NCI-H187 (cell line): ENCODE measurements at regions not wholly inside any gene's neighbourhood (a gene's known extent, or its start where the extent isn't known, plus 50 kb on each side); places are given as distances from the start of the nearest gene placed in this dataset.
"Not testable (repeated sequence)": the region's sequence is repeated elsewhere in the genome, so short reads cannot be mapped to it uniquely, and the experiment has no call there.

Experiments used
- DNase-seq, 2 experiments: peaks; one replicate each; lab custom pipeline; 2025; lab: John Stamatoyannopoulos, UW

DNA sequence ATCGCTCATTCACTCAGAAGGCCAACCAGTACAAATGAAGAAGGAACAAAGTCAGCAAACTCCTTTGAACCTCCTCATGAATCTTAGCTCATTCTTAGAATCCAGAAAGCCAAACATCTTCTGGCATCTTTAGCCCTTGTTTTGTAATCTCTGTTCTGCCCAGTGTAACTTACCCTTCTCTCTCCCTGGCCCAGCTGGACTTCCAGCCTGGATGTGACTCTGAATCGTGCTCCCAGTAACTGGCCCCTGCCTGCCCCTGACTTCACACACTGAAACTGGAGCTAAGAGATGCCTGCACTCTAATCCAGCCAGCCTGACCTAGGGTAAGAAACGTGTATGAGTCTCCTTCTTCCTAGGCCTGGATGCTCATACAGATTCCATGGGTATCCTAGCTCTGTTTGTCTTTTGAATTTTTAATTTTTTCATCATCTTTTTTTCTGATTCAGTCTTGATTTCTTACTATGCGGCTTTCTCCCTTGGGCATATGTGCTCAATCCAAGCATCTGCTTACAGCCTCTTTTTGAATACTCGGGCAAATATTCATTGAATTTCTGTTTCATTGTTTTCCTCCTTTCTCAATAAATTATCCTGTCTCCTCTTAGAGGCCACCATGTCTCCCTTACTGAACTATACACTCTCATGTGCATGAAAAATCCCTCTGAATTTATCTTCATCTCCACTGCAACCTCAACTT, 845.6 kb upstream of the AUTS2 start:
- DNase-seq = no peak

DNA sequence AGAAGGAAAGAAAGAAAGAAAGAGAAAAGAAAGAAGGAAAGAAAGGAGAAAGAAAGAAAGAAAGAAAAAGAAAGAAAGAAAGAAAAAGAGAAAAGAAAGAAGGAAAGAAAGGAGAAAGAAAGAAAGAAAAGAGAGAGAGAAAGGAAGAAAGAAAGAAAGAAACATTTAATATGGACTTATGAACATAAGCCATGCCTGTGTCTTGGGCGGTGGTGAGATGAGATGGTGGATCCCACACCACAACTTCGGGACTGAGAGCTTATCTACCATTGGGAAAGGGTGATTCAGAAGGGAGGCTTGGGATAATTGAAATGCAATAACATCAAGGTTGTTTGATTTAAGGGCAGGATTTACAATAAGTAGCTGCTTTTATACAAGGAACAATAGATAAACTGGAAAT, 843.9 kb upstream of the AUTS2 start:
- DNase-seq = no peak

DNA sequence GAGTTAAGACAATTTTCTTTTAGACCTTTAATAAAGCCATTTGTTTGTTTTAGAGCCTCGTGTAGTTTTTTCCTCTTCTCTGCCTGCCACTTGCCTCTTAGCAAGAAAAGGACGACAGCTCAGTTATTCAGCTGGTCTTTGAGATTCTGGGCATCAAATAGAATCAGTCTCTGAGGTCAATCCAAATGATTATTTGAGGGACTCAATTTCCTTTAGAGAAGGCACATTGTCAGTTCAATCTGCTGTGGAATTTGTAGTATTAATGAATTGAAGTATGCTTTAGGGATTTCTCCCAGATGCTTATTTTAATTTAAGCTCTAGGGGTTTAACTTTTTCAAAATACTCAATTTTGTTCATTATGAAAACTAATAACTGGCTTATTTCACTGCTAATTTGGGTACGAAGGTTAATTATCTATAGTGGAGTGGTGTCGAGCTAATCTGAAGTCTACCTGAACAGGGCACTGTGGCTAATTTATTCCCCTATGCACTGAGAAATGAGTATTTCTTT, 841.2 kb upstream of the AUTS2 start:
- DNase-seq = no peak

DNA sequence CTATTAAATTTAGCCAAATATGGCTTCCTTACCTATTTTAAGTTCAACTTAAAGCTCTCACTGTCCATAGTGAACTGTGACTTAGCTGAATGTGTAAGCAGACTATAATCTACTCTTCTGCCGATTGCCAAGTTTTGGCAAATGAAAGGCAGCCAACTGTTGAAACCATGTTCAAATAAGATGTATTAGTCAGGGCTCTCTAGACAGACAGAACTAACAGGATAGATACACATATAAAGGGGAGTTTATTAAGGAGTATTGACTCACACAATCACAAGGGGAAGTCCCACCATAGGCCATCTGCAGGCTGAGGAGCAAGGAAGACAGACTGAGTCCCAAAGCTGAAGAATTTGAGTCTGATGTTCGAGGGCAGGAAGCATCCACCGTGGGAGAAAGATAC, 837.7 kb upstream of the AUTS2 start:
- no peak for DNase-seq

DNA sequence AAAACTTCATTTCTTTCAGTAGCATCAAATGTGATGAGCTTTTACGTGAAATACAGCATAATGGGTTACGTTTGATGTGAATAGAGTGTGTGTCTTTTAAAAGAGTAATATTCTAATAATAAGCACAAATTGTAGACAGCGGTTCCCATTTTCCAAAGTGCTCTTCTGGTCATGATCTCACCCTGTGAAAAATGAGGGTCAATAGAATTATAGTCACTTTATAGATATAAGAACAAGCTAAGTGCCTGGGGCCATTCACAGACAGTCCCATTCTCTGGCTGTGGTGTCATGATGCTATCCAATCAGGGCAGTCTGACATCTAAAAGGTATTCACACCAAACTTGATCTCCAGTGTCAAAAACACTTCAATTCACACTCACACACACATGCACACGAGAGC, 830.8 kb upstream of the AUTS2 start:
- DNase-seq = no peak

DNA sequence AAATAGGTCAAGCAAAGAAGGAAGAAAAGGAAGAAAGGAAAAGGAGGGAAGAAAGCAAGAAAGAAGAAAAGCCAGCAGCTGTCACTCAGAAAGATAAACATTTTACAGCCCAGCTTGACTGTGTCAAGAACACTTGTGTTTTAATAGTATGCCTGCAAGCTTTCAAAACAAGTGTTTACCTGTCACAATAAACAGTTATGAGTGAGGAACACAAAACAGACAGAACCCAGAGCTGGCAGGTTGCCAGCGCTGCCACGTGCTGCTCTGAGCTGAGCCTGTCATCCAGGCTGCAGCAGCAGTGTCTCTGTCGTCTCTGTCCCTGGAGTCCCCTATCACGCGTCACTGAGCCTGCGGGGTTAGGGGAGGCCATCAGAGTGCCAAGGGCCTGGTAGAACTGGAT, 827.6 kb upstream of the AUTS2 start:
- DNase-seq = peak; percentile 73 to 80

DNA sequence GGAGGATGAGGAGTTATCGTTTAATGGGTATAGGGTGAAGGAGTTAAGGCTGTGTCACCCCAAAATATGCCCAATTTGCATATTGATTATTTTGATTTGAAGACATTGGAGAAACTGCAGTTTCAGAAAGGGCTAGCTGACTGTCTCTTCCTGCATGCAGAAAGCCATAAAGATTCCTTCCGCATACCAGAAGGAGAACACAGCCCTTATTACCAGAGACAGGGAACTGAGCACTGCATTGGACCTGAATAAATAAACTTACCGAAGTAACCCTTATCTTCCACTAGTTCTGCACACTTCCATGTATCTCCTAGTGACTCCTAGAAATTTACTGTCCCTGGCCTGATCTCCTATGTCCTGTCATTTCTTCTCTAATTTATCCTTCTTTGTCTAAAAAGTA, 821.9 kb upstream of the AUTS2 start:
- DNase-seq = no peak

DNA sequence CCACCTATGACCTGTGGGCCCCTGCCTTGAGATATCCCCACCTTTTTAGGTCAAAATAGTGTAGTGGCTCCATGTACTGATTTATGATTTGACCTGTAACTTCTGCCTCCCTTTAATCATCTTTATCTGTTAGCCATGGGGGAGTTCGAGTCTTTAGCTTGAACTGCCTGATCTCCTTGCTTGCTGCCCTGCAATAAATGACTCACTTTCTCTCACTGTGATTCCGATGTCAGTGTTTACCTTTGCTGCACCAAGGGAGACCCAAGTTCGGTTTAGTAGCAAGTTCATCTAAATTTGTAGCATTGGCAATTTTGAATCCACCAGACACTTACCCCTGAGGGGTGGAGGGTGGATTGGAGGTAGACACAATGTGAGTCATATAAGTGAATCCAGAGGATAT, 814.6 kb upstream of the AUTS2 start:
- no peak for DNase-seq

DNA sequence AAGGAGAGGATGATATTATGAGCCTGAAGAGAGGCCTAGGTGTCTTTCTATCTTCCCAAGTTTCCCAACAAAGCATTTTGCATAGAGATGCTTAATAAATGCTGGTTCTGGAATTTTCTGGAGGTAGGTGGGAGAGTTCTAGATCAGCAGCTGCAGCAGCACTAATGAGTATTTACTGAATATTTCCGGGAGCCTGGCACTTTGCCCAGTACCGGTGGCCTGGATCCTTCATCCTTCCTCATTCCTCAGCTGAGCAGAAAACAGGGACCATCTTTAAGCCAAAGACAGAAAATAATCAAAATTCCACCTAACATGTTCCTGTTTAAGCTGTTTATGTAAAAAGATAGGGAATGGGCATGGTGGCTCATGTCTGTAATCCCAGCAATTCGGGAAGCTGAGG, 813.2 kb upstream of the AUTS2 start:
- DNase-seq = no peak

DNA sequence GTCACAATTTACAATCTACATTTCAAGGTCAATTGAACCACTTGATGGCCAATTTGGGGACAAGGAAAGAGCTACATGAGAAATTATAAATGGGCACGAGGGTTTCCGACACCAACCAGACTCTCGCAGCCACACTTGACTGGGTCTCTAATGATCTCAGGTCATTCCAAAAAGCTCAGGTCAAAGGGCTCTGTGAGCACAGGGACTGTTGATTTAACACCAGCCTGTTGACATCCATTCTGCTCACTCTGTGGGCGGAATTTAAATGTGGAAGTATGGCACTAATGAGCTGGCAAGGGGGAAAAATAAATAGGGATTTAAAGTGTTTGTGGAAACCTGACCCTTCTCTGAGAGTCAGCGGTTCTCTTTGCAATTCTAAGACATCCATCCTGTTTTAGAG, 810.7 kb upstream of the AUTS2 start:
- DNase-seq = no peak

DNA sequence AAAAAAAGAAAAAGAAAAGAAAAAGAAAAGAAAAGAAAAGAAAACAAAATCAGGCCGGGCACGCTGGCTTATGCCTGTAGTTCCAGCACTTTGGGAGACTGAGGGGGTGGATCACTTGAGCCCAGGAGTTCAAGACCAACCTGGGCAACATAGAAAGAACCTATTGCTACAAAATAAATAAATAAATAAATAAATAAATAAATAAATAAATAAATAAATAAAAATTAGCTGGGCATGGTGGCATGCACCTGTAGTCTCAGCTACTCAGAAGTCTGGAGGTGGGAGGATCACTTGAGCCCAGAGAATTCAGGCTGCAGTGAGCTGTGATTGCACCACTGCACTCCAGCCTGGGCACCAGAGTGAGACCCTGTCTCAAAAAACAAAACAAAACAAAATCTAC, 809.7 kb upstream of the AUTS2 start:
- not testable (repeated sequence) for DNase-seq

DNA sequence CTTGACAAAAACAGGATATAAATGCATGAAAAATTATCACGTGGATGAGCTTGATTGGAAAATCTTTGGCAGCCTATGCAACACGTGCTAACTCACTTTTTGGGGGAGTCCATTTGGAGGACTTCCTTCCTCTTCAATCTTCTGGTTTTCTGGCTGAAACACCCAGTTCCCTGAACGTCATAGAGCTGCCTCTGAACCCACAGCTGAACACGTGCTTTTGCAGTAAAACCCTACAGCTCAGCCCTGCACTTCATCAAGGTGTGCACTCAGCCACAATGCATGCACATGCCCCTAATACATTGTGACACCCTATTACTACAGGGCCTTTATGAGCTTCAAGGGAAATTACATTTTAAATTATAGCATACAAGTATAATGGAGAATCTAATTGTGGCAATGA, 808.7 kb upstream of the AUTS2 start:
- no peak for DNase-seq

DNA sequence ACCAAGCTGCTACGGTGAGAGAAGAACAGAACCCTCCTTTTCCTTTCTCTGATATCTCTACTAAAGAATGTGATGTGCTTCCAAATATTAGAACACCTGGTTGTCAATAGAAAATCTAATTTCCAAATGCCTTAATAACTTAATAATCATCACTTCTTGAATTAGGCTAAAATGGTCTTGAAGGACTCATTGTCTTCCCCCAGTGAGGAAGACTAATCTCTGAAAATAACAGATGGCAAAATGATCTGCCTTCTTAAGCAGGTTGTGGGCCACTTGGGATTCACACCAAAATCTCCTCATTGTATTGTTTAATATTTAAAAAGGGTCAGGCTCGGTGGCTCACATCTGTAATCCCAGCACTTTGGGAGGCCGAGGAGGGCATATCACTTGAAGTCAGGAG, 805.9 kb upstream of the AUTS2 start:
- no peak for DNase-seq

DNA sequence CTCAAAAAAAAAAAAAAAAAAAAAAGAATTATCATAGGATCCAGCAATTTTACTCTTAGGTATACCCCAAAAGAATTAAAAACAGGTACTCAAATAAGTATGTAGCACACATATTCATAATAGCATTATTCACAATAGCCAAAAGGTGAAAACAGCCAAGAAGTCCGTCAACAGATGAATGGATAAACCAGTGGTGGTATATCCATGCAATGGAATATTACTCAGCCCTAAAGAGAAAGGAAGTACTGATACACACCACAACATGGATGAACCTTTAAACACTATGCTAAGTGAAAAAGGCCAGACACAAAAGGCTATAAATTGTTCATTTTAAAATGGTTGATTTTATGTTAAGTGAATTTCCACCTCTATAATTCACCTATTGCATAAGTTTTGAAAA, 804.8 kb upstream of the AUTS2 start:
- no peak for DNase-seq

DNA sequence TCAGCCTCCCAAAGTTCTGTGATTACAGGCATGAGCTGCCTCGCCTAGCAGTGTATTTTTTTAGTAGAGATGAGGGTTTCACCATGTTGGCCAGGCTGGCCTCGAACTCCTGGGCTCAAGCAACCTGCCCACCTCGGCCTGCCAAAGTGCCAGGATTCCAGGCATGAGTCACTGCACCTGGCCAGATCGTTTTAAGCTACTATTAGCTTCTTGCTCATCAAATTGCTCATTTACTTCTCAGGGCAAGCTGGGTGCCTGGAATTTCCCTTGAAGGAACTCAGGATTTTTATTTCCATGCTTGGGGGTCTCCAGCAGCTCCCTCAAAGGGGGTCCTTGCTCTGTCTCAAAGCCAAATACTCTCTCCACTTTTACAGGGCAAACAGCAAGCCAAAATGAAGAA, 798.0 kb upstream of the AUTS2 start:
- DNase-seq = no peak

DNA sequence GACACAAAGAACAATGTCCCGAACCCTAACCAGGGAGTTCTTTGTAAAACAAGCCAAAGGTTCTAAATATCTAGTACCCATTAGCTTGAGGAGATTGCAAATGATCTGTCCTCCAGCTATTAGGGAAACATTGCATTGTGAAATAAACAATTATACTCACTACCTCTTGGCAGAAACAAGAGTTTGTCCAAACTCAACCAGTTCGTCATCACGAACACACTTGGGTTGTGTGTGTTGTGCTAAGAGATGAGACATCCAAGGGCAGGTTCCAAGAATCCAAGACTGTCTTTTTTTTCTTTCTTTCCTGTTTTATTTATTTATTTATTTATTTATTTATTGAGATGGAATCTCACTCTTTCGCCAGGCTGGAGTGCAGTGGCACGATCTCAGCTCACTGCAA, 793.1 kb upstream of the AUTS2 start:
- DNase-seq = no peak

DNA sequence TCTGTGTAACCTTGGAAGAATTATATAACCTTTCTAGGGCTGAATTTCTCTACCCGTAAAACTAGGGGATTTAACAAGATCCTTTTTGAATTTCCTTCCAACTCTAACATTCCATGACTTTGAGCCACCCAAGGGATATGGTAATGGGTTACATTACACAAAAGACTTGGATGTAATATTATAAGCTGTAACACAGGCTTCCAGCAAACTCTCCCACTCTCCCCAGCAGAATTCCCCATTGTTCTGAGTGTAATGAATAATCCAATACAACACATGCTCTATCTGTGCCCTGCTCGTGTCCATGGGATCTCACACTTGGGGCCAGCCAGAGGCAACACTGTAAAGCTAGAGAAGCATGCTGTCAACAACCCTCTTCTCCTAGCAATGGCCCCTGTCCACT, 790.6 kb upstream of the AUTS2 start:
- DNase-seq = no peak

DNA sequence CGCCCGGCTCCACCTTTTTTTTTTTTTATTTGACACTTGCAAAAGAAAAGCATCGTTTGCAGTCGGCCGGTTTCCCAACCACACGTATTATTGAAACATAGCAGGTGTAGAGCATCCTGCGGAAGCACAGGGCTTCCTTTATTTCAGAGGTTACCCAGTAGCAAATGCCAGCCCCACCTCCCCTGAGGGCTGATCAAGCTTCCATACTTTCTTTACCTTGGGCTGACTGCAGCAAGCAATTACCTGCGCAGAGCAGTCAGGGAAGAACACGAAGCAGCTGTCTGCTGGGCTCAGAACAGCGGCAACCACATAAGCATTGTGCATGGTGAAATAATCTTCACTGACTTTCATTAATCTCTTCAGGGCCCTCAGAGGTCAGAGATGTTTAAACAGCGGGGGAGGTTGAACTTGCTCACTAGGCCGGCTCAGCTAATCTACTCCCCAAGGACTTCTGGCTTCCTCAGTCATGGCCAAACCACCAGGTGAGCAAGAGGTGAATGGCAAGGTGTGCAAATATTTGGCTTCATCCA, 784.7 kb upstream of the AUTS2 start:
- DNase-seq = peak; percentile 78 to 86

DNA sequence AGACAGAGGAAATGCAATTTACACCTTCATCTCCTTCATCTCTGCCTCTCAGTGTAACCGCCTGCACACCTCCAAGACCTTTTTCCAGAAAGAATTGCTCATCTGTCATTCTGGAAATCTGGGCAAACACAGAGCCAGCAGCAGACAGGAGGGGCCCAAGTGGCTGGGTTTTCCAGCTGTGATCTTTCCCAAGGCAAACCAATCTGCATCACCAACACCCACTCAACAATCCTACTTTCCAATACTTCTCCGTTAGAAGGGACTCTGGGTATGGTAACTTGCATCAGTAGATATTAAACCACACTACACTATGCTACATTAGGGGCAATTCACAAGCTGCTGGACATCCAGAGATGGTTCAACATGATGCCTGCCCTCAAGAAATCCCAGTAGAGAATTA, 781.8 kb upstream of the AUTS2 start:
- no peak for DNase-seq

DNA sequence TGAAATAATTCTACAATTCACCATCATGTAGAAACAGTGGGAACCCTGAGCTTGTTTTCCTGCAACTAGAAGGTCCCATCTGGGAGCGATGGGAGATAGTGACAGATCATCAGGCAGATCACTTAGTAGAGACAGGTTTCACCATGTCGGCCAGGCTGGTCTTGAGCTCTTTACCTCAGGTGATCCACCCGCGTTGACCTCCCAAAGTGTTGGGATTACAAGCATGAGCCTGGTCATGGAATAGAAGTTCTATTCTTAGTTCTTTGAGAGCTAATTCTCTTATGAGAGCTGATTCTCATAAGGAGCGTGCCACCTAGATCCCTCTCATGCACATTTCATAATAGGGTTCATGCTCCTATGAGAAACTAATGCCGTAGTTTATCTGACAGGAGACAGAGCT, 778.0 kb upstream of the AUTS2 start:
- DNase-seq = no peak

DNA sequence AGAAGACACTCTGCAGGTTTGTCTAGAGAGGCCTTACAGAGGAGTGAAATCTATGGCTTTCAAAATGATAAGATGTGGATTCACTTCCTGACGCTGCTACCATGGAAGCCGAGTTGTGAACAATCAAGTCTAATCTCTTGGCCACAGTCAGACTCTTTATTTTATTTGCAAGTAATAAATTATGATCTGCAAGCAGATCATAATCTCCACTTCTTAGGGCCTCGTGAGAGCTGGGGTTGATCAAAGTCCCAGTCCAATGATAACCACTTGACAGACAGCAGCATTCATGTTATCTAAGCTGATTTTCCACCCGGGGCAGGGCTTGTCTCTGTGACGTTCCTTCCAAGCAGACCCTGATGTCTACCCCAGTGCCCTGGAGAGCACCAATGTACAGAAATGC, 776.4 kb upstream of the AUTS2 start:
- DNase-seq = no peak

DNA sequence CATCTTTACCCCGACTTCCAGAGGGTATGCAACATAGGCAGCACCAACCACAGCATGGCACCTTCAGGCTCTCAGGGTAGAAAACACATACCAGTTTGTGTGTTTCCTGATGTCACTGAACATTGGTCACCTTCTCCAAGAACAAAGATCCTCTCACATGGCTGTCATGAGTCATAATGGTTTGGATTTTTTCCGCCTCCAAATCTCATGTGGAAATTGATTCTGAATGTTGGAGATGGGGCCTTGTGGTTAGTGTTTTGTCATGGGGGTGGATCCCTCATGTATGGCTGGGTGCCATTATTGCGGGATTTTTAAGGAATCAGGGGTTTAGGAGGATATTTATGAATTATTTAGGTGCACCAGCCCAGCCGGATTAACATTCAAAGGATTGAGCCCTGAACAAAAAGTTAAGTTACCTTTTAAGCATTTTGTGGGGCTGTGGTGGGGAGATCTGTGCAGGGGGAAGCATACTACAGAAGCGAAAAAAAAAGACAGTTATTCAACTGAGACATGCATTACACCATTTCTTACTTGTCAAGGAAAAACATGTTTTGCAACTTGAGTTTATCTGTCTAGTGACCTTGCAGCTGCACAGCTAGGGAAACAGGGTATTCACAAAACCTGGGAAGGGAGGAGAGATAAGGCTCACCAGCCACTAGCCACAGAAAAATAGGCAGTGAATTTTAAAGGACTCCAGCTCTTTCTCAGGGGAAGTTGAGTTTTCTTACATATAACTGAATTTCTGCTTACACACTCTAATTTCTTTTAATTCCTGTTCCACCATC, 774.1 kb upstream of the AUTS2 start:
- DNase-seq = no peak

DNA sequence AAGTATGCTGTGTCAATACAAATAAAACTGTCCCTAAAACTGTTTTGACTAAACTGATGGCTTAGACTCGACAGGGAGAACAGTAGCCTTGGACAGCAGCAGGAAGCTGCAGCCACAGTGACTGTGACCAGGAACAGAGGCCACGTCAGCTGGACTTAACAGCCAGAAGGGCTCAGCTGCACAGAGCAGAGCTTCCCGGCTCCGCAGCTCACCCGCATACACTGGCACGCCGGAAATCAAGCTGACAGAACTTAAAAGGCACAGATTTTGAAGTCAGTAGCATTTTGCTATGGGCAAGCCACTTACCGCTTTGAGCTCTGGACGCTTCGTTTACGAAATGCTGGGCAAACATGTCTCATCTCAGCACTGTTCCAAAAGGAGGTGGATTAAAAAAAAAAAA, 769.7 kb upstream of the AUTS2 start:
- DNase-seq = no peak
